ENCODE measurements at regions not wholly inside any gene's neighbourhood (a gene's known extent, or its start where the extent isn't known, plus 50 kb on each side); places are given as distances from the start of the nearest gene placed in this dataset.

DNA sequence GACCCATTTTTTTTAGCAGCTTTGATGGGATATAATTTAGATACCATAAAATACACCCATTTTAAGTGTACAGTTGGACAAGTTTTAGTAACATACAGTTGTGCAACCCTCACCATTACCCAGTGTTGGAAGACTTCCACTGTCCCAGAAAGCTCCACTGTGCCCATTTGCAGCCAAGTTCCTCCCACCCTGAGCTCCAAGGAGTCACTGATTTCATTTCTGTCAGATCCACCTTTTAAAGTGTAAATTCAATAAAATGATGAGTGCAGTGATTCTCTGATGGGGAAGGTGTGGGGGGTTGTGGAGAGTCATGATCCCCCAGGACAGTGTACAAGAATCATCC lies 93.2 kb upstream of the IGF1R start:
- TF ChIP-seq, protein P1, sequence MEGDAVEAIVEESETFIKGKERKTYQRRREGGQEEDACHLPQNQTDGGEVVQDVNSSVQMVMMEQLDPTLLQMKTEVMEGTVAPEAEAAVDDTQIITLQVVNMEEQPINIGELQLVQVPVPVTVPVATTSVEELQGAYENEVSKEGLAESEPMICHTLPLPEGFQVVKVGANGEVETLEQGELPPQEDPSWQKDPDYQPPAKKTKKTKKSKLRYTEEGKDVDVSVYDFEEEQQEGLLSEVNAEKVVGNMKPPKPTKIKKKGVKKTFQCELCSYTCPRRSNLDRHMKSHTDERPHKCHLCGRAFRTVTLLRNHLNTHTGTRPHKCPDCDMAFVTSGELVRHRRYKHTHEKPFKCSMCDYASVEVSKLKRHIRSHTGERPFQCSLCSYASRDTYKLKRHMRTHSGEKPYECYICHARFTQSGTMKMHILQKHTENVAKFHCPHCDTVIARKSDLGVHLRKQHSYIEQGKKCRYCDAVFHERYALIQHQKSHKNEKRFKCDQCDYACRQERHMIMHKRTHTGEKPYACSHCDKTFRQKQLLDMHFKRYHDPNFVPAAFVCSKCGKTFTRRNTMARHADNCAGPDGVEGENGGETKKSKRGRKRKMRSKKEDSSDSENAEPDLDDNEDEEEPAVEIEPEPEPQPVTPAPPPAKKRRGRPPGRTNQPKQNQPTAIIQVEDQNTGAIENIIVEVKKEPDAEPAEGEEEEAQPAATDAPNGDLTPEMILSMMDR (IDR thresholded peaks at IDR 0.05; ENCODE audit: low read length): no peak
- TF ChIP-seq EZH2 (IDR thresholded peaks at IDR 0.05; ENCODE audit: borderline replicate concordance, low read length): no peak
